ENCODE measurements at regions not wholly inside any gene's neighbourhood (a gene's known extent, or its start where the extent isn't known, plus 50 kb on each side); places are given as distances from the start of the nearest gene placed in this dataset.
A peak's percentile ranks its signal among the peaks of the same experiment; 100 is the strongest.

DNA sequence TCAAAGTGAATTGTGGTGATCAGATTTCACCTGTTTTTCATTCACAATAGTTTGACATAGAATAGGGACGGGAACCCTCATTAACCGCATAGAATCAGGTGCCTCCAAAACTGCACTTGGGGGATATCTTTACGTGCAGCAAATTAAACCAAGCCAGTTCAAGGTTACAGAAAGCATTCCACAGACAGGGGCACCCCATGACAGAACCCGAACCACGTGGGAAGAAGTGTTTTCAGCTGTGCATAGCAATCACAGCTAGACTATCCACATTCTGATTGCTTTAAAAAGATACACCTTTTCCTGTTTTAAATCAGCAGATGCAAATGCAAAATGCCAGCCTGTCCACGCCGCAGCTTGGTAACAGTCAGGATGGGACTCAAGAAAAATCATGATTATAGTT lies 205.8 kb downstream of the ANAPC1 start:
- DNase-seq, result no peak

DNA sequence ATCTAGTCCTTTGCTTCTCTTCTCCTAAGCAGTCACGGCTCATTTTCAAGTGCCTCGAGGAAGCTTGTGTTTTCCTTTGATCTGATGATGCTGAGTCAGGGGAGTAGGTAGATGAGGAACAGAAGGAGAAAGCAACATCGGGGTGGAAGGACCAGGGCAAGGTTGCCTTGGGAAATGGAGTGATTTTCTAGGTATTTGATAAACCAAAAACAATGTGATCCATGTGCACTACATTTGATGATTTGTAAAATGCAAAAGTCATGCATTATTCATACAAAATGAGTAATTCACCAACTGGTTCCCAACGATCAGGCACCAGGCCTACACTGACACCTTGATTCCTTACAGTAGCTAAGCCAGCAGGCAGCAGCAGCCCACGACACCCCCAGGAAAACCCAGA lies 205.3 kb downstream of the ANAPC1 start:
- no peak for DNase-seq

DNA sequence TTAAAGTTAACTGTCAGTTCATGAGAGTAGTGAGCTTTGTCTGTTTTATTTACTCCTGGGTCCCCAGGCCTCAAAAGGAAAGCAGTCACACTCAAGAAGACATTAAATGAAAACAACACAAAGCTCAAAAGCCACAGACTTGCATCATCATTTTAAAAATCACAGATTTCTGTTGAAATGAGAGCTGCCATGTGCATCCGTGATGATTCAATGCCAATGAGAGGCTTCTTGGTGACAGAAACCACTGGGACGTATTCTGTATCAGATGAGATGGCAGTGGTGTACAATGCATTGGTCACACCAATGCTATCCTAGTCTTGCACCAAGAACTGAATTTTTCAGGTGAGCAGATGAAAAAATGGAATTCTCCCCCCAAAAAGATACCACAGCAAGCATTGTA lies 204.8 kb downstream of the ANAPC1 start:
- DNase-seq, result no peak

DNA sequence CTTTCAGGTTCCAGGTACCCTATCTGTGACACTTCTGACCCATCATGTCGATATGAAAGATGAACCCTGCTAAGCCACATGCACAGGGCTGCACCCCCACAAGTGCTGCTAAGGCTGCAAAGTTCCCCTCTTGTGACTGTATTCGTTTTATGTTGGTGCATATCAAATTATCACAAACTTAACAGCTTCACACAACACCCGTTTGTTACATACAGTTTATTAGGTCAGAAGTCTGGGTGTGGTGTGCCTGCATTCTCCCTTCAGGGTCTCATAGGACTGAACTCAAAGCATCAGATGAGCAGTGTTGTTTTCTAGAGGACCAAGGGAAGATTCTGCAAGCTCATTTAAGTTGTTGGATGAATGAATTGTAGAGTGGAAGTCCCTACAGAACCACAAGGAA lies 199.4 kb downstream of the ANAPC1 start:
- DNase-seq, result no peak

DNA sequence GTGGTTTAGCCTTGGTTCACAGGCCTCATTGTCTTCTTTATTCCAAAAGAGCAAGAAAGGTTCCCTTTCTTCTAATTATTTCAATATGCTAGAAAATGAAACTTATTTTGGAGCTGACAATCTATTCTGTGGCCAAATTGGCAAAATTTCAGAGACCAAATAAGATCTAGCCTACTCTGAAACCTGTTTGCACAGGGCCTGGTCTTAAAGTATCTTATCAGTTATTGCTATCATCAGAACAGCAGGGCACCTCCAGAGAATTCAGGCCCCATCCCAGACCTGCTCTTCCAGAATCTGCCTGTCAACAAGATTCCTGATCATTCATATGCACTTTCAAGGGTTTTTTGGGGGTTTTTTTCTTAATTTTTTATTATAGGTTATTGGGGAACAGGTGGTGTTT lies 198.7 kb downstream of the ANAPC1 start:
- no peak for DNase-seq

DNA sequence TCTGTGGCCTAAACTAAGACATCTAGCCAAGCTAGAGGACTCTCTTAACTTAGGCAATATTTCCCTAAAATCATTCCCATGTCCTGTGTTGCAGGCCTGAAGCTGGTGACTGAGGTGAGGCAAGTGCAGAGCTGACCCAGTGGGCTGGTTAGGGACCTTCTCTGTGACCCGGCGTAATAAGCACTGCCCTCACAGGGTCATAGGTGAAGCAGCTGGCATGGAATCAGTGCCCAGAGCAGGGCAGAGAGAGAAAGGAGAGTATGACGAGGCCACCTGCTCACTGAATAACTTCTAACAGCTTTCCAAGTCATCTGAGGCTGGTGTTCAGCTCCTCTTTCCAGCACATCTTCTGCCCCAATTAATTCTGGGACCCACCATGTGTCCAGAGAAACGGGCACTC lies 197.0 kb downstream of the ANAPC1 start:
- DNase-seq, result no peak

DNA sequence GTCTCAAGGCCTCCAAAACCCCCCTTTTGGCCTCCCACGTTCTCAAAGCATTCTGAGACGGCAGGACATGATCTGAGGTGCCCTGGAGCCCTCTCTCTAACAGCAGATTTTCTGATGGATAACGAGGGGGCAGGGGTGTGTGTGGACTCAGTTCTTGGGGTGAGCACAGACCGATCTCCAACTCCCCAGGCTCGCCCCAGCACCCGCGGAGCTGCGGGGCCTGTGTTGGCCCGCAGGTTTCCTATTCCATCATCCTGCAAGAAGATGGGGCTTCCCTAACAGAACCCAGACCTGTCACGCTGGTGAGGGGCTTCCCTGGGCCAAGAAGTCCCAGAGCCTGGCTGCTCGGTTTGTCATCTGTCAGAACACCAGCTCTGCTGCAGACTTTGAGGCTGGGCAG lies 196.1 kb downstream of the ANAPC1 start:
- DNase-seq, result no peak

DNA sequence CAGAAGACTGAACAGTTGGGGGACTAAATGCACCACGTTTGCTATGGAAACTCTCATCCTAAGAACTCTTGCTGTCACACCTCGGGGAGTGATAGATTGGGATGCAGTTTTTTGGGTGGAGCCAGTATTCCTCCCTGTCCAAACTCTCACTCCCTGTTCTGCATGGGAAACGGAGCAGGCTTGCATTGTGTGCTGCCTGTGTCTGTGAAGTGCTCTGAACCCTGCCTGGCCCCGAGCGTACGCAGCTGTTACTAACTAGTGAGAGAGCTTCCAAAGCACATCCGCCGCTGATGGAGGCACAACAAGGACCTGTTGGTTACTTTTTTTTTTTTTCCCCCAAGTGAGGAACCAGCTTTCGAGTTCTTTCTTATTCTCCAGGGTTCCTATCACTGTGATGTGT lies 195.5 kb downstream of the ANAPC1 start:
- no peak for DNase-seq

DNA sequence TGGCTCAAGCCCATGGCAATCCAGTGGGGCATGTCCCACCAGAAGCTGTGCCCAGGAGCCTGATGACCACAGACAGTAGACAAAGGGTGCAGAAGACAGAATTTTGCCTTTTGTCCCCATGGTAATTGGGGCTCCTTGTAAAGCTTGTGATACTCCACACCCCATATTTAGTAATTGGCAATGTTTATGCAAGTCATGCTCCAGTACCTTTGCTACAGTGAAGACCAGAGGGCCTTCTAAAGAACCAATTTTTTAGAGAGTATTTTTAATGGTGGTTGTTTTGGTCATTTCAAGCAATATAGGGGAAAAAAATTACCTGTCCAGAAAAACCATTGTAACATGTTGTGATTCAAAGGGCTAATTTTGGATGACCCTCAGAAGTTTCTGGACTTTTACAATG lies 194.8 kb downstream of the ANAPC1 start:
- DNase-seq, result no peak

DNA sequence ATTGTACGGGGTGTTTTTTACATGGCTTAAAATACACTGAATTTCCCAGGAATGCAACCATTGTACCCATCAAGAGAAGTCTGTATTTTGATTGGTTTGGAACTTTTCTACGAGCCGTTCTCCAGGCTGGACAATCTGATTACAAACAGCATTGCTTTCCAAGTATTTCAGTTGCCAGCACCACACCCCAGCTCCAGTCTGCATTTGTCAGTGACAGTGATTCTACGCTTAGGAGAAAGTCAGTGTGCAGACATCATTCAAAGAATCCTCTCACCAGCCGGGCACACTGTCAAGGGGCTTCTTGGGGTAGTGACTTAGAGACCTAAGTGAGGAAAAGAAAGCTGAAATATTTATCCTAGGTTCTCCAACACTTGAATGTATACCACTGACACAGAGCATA lies 194.1 kb downstream of the ANAPC1 start:
- no peak for DNase-seq

DNA sequence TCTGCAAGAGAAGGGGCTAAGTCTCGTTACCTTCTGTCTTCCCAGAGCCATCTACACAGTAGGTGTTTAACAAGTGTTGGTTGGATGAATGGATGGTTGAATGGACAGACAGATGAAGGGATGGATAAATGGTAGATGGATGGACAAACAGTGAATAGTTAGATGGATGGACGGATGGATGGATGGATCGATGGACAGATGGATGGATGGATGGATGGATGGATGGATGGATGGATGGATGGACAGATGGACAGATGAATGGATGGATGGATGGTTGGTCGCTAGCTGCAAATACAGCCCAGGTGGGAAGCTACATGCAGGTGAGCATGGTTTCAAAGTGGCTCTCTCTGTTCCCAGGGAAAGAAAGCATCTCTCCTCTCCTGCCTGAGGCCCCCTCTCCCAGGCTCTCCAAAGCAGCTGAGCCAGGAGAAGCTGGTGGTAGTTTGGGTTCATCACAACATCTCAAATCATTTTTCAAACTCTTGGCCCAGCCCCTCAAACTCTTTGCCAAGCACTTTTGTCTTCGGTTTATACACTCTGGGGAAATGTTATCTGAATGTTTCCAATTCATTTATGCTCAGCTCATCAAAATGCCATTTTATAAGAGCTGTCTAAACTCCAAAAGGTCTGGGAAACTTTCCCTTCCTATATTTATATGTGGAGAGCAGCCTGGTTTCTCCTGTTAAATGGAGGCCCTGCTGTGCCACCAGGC lies 192.7 kb downstream of the ANAPC1 start:
- no peak for DNase-seq

DNA sequence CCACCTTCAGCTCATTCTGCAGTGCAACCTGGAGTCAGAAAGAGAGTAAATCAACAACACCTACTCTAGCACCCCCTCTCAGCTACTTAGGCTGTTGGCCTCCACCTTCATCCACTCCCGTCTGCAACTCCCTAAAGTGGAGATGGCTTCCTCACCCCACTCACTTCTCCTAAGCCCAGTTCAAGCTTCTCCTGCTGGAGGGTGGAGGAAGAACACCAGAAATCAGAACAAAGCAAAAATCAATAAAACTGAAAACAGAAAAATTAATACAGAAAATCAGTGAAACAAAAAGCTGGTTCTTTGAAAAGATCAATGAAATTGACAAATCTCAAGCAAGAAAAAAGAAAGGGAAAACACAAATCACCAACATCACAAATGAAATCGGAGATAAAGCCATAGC lies 191.7 kb downstream of the ANAPC1 start:
- DNase-seq, result no peak

DNA sequence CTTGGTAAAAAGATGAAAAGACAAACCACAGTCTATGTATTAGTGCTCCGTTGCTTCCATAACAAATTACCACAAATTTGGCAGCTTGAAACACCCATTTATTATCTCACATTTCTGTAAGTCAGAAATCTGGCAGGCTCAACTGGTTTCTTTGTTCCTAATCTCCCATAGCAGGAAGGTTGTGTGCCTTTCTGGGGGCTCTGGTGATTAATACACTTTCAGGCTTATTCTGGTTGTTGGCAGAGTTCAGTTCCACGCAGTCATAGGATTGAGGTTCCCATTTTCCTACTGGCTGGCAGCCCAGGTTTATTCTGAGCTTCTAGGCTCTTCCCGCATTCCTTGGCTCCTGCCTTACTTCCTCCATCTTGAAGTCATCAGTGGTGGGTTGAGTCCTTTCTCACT lies 189.3 kb downstream of the ANAPC1 start:
- no peak for DNase-seq

DNA sequence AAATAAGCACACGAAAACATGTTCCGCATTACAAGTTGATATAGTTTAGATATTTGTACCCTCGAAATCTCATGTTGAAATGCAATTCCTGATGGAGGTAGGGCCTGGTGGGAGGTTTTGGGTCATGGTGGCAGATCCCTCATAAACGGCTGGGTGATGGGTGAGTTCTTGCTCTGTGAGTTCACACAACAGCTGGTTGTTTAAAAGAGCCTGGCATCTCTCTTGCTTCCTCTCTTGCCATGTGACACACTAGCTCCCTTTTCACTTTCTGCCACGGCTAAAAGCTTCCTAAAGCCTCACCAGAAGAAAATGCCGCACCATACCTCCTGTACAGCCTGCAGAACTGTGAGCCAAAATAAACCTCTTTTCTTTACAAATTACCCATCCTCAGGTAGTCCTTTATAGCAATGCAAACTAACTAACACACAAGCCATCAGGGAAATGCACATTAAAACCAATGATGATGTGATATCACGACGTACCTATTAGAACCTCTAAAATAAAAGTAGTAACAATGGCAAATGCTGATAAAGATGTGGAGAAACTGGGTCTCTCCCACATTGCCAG lies 188.5 kb downstream of the ANAPC1 start:
- DNase-seq, result no peak

DNA sequence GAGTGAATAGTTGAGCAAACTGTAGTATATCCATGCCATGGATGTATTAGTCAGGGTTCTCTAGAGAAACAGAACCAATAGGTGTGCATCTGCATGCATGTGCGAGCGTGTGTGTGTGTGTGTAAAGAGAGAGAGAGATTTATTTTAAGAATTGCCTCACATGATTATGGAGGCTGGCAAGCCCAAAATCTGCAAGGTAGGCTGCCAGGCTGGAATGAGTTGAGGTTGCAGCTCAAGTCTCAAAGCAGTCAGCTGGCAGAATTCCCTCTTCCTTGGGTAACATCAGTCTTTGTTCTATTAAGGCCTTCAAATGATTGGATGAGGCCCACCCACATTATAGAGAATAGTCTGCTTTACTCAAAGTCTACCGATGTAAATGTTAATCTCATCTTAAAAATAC lies 187.8 kb downstream of the ANAPC1 start:
- no peak for DNase-seq

DNA sequence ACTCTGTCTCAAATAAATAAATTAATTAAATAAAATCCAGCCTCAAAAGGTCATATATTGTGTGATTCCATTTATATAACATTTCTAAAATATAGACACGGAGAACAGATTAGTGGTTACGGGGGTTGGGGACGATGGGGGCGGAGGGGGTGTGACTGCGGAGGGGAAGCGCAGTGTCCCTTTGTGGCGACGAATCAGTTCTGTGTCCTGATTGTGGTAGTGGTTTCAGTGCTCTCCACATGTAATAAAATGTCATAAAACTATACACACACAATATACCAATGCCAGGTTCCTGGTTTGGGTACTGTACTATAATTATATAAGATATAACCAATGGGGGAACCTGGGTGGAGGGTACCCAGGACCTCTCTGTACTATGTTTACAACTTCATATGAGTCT lies 186.4 kb downstream of the ANAPC1 start:
- DNase-seq, result no peak

DNA sequence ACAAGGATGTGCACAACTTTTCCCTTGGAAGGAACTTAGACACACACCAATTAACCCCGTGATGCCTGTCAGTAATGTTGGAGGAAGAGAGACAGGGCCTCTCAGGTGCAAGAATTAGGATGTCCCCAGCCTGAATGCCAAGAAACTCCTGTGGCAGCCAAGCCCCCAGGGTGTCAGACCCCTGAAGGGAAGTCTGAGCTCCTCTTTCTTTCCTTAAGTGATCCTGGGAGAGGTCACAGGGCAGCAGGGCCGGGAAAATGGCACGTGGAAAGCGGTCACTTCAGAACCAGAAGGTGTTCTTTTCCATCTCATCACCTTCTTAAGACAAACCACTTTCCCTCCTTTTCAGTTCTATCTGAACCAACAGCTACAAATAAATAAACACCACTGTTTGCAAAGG lies 185.9 kb downstream of the ANAPC1 start:
- no peak for DNase-seq

DNA sequence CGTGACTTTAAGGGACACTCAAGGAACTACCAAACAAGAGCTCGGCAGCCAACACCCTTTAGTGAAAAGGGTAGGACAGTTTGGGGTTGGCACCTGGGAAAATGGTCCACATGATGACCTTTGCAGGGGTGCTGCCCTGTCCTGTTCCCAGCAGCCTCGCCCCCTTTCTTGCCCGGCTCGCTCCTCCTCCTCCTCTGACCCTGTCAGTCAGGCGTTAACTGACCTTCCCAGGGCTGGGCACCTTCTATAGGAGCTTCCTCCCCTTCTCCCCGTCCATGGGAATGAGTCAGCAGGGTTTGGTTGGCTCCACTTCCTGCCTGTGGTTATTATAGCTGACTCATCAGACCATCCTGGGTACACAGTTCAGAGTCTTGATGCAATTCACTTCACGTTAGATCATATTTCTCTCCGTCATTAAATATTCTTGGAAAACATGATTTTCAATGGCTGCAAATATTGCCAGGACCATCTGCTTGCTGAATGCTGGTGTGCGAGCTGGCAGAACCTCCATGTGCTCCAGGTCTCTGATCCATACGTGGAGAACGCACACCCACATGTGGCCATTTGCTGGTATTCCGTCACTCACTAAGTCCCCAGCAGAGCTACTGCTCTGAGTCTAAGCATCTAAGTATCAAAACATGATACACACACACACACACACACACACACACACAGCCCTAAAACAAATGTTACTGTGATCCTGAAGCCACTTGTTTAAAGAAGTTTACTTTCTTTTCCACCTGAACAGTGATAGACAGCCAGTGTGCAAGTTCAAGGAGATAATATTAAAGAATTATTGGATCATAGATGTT lies 185.0 kb downstream of the ANAPC1 start:
- DNase-seq, result peak; percentile 94

DNA sequence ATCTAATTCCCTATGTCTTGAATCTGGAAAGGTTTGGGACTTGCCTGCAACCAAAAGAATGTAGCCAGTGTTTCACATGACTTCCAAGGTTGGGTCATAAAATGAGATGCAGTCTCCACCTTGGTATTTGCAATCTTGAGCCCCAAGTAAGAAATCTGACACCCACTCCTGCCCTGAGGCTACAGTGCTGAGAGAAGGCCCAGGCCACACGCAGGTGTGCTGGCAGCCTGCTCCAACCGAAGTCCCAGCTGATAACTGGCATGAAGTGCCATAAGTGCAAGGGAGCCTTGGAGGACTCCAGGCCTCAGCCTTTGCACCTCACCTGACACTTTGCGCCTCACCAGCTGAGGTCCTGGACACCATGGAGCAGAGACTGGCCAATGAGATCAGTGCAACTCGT lies 182.7 kb downstream of the ANAPC1 start:
- no peak for DNase-seq

DNA sequence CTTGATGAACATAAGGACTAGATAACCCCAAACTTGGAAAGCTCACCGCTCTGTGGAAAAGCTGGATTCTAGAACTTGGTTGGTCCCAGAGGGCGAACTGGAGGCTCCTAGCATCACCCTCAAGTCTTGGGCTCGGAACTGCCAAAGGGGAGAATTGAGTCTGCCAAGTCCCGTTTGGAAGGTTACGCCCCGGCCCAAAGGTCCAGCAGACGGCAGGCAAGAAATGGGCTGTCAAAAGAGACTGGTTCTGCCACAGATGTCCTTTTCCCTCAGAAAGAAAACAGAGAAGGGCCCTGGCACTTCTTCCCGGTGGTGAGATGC lies 182.2 kb downstream of the ANAPC1 start:
- DNase-seq, result no peak

DNA sequence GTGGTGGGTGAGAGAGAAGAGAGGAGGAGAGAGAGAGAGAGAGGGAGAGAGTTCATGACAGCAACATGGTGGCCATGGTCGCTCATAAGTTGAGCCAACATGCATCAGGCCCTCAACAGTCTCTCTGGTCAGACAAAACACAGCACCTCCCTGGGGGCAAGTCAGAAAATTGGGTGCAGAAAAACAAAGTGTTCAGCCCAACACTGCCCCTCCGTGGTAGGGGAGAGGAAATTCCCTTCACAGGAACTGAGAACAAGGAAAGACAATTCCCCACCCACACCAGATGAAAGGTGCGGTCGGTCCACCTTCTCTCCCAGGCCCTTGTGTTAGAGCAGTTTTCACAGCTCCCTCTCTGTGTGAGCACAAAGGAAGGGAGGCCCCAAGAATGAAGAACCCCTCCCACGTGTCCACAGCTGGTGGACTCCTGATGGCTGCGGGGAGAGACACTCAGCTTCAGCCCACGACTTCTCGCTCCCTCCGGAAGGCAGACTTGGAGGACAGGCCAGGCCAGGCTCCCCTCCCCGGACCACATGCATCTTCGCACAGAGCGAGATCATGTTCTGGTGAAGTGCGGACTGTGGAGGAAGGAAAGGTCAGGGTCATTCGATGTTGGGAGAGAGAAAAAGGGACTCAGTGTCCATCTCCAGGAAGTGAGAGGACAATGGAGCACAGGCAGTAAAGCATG lies 181.7 kb downstream of the ANAPC1 start:
- peak; percentile 23 for DNase-seq

DNA sequence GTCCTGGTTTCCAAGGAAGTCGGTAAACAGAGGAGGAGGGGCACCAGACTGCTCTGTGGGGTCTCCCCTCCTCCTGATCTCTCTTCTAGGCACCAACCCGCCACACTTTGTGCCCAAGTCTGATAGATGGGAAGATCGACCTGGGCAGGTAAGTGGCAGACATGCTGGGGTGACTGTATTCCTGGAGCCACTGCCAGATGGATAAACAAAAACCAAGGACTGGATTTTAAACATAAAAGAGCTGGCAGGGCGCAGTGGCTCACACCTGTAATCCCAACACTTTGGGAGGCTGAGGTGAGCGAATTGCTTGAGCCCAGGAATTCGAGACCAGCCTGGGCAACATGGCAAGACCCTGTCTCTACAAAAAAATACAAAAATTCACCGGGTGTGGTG lies 181.2 kb downstream of the ANAPC1 start:
- no peak for DNase-seq

DNA sequence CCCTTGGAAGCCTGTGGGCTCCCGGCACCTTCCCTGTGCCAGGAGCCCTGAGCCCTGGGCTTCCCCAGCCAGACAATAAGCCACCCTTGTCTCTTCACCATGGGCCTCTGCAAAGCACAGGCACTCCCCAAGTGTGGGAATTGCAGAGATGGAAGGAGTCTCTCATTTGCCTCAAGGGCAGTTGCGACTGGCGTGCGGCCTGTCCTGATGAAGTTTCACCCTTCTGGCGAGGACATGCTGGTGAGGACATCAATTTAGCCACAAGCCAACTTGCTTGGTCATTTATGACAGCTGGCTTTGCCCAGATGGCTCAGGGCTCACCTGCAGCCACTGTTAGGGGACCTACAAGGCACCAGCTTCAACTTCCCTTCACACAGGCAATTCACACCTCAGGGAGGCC lies 180.2 kb downstream of the ANAPC1 start:
- DNase-seq, result no peak

DNA sequence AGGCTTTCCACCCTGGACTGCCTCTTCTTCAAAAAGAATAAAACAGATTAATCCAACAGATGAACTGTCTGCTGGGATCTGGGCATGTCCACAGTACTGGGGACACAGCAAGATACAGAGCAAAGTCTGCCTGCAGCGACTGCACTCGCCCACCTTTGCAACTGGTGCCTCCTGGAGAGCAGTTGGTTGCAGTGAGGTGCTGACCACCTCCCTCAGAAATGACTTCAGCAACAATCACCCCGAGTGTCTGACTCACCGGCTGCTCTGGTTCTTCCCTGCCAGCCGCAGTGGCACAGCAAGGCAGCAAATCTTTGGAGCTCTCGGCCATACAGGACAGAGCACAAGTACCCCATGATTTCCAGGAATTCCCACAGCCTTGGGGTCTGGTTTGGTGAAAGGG lies 179.7 kb downstream of the ANAPC1 start:
- peak; percentile 59 for DNase-seq
